Fibroblast of mammary gland (primary cell): ENCODE measurements at regions not wholly inside any gene's neighbourhood (a gene's known extent, or its start where the extent isn't known, plus 50 kb on each side); places are given as distances from the start of the nearest gene placed in this dataset.

ENCODE experiments used
- DNase-seq: peaks from one replicate; pipeline ENCODE4 v3.0.0-alpha.2; 2010; ENCODE audit warnings: low read depth
- H3K4me3 ChIP-seq: 2 replicates; pipeline ENCODE4 v1.5.1; 2011; ENCODE audit warnings: low read depth, mild to moderate bottlenecking, low read length, moderate library complexity; ENCODE audit not compliant: control insufficient read depth
- CTCF ChIP-seq: conservative IDR thresholded peaks from 2 replicates; pipeline ENCODE4 v1.5.1; 2011; ENCODE audit warnings: low read depth, low read length, inconsistent platforms; ENCODE audit not compliant: control insufficient read depth, insufficient read depth

GRCh38 chr15:93233710-93234109 is 144.7 kb upstream of the RGMA start:
- no peak for DNase-seq
- no peak overlapping the region for H3K4me3 ChIP-seq
- TF ChIP-seq CTCF, result no peak

GRCh38 chr15:93232845-93233244 is 143.8 kb upstream of the RGMA start:
- no peak for DNase-seq
- no peak for TF ChIP-seq CTCF
- no peak overlapping the region for H3K4me3 ChIP-seq

DNA sequence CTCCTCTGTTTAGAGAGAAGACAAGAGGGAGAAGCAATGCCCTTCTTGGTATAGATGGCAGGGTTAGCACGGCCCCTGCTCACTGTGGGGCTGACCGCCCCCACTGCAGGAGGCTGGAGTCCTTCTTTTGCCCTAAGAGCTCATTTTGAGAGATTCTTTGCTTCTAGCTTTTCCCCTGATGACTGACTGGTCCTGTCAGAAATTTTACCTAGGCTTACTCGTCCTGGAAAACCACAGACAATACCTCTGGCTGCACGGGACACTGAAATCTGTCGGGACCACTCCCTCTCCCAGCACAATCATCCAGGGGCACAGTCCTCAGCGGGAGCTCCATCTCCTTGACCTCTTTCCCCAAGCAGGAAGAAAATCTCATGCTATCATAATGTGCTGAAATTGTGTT is 143.0 kb upstream of the RGMA start:
- no peak for TF ChIP-seq CTCF
- no peak for DNase-seq

DNA sequence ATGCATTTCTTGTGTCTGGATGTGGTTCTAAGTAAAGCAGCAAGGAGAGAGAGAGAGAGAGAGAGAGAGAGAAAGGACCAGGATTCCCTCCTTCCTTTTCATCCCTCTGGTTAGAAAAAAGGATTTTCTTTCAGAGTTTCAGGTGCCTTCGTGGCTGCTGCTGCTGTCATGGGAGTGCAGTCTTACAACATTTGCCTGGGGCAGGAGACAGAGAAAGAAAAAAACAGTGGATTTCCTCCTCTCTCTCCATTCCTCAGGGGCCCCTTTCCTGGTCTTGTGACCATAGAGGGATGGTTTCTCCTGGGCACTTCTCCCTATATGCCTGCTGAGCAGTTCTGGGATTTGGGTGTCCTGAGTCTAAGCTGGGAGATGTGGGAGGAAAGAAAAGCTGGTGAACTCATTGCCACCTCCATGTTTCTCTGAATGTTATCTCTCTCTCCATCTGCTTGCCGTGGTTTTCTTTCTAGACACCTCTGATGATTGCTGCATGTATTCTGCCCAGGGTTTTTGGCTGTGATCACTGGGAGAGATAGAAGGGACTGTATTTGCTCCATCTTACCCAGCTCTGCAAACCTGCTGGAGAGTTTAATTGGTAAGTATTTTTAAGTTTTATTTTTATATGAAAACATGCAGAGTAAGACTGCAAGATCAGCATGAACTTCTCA is 142.4 kb upstream of the RGMA start:
- H3K4me3 ChIP-seq, result no peak overlapping the region
- no peak for DNase-seq
- no peak for TF ChIP-seq CTCF

More for the DNA sequence above, 143.0 kb upstream of the RGMA start:
- no peak overlapping the region for H3K4me3 ChIP-seq

DNA sequence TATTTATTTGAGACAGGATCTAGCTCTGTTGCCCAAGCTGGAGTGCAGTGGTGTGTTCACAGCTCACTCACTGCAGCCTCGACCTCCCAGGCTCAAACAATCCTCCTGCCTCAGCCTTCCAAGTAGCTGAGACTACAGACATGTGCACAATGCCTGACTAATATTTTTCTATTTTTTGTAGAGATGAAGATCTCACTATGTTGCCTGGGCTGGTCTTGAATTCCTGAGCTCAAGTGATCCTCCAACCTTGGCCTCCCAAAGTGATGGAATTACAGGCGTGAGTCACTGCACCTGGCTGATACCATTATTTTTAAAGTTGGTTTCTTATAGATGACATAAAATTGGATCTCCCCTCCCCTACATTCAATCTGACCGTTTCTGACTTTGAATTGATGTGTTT is 139.5 kb upstream of the RGMA start:
- no peak for DNase-seq
- TF ChIP-seq CTCF, result no peak
- H3K4me3 ChIP-seq, result no peak overlapping the region

DNA sequence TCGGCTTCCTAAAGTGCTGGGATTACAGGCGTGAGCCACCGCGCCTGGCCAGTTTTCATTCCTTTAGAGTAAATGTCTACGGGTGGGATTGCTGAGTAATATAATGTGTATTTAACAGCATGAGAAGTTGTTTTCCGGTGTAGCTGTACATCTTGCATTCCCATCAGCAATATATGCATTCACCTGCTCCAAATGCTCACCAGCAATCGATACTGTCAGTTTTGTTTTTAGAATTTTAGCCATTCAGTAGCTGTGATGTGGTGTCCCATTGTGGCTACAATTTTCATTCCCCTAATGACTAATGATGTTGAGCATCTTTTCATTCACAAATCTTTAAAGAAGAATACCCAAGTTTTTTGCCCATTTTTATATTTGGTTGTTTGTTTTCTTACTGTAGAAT is 134.8 kb upstream of the RGMA start:
- H3K4me3 ChIP-seq, result no peak overlapping the region
- DNase-seq, result no peak
- no peak for TF ChIP-seq CTCF

GRCh38 chr15:93221759-93222158 is 132.7 kb upstream of the RGMA start:
- H3K4me3 ChIP-seq, result no peak overlapping the region
- DNase-seq, result no peak
- no peak for TF ChIP-seq CTCF
